Smooth muscle cell (in vitro differentiated cells): ENCODE measurements at regions not wholly inside any gene's neighbourhood (a gene's known extent, or its start where the extent isn't known, plus 50 kb on each side); places are given as distances from the start of the nearest gene placed in this dataset.
"Not testable (repeated sequence)": the region's sequence is repeated elsewhere in the genome, so short reads cannot be mapped to it uniquely, and the experiment has no call there.

Experiments used
- DNase-seq: peaks from one replicate; lab custom pipeline; 2025; ENCODE audit not compliant: unreplicated experiment; lab: John Stamatoyannopoulos, UW
- H2AFZ ChIP-seq: fragments of 200-600 bp; sonication (generic); 2 replicates; pipeline ENCODE4 v1.6.0; 2016; ENCODE audit warnings: antibody characterized with exemption, low read depth, mild to moderate bottlenecking
- H3F3A ChIP-seq: fragments of 200-600 bp; sonication (generic); 2 replicates; pipeline ENCODE4 v1.6.0; 2017; ENCODE audit warnings: antibody characterized with exemption, low read depth
- H3K27ac ChIP-seq: fragments of 200-600 bp; sonication (generic); 2 replicates; pipeline ENCODE4 v1.5.1; 2016; ENCODE audit warnings: low read depth, mild to moderate bottlenecking
- H3K27me3 ChIP-seq: fragments of 200-600 bp; sonication (generic); 2 replicates; pipeline ENCODE4 v1.6.1; 2016; ENCODE audit warnings: low read depth, mild to moderate bottlenecking
- H3K36me3 ChIP-seq: fragments of 200-600 bp; sonication (generic); 2 replicates; pipeline ENCODE4 v1.5.1; 2016; ENCODE audit warnings: low read depth
- H3K4me1 ChIP-seq: fragments of 200-600 bp; sonication (generic); 2 replicates; pipeline ENCODE4 v1.5.1; 2016; ENCODE audit warnings: low read depth
- H3K4me2 ChIP-seq: fragments of 200-600 bp; sonication (generic); 2 replicates; pipeline ENCODE4 v1.6.0; 2016; ENCODE audit warnings: mild to moderate bottlenecking
- H3K4me3 ChIP-seq: fragments of 200-600 bp; sonication (generic); 2 replicates; pipeline ENCODE4 v1.5.1; 2016; ENCODE audit warnings: mild to moderate bottlenecking
- H3K79me2 ChIP-seq: fragments of 200-600 bp; sonication (generic); 2 replicates; pipeline ENCODE4 v1.6.0; 2016; ENCODE audit warnings: low read depth, mild to moderate bottlenecking
- H3K9ac ChIP-seq: fragments of 200-600 bp; sonication (generic); 2 replicates; pipeline ENCODE4 v1.6.0; 2016; ENCODE audit warnings: low read depth
- H3K9me3 ChIP-seq: fragments of 200-600 bp; sonication (generic); replicated peaks from 2 replicates; pipeline ENCODE4 v1.5.1; 2016; ENCODE audit warnings: low read depth
- H4K20me1 ChIP-seq: fragments of 200-600 bp; sonication (generic); 2 replicates; pipeline ENCODE4 v1.6.0; 2016; ENCODE audit warnings: low read depth
- CTCF ChIP-seq: fragments of 200-600 bp; sonication (generic); IDR thresholded peaks from 2 replicates; pipeline ENCODE4 v1.5.1; 2017; ENCODE audit warnings: borderline replicate concordance, mild to moderate bottlenecking, antibody characterized with exemption; ENCODE audit not compliant: insufficient read depth, poor library complexity, severe bottlenecking
- WGBS: methylation state at CpG from one replicate; pipeline ENCODE4 v1.1.7; 2016; ENCODE audit warnings: low lambda C conversion rate; 5-methylcytosine and 5-hydroxymethylcytosine counted together

GRCh38 chr16:23005951-23006350, 143.3 kb downstream of the USP31 start:
- H3K27ac ChIP-seq = no peak overlapping the region
- H3K4me3 ChIP-seq = no peak overlapping the region
- no peaks in the 10 kb centered on the region for H3K27me3 ChIP-seq
- H3K9ac ChIP-seq = no peak overlapping the region
- no peaks in the 10 kb centered on the region for H3K36me3 ChIP-seq
- DNase-seq = no peak
- no peak overlapping the region for H3K4me2 ChIP-seq
- H2AFZ ChIP-seq = no peak overlapping the region
- H3F3A ChIP-seq = no peaks in the 10 kb centered on the region
- H3K9me3 ChIP-seq = no peaks in the 10 kb centered on the region
- WGBS = 84% methylated on average over 5 of the region's 5 CpGs
- TF ChIP-seq CTCF = no peak
- no peaks in the 10 kb centered on the region for H3K79me2 ChIP-seq
- no peaks in the 10 kb centered on the region for H4K20me1 ChIP-seq
- no peaks in the 10 kb centered on the region for H3K4me1 ChIP-seq

GRCh38 chr16:22989598-22989997, 159.7 kb downstream of the USP31 start:
- no peak overlapping the region for H3K4me2 ChIP-seq
- no peak overlapping the region for H3K9ac ChIP-seq
- no peaks in the 10 kb centered on the region for H3K4me1 ChIP-seq
- no peak overlapping the region for H3K4me3 ChIP-seq
- H4K20me1 ChIP-seq = no peaks in the 10 kb centered on the region
- H3K36me3 ChIP-seq = no peaks in the 10 kb centered on the region
- DNase-seq = no peak
- H2AFZ ChIP-seq = no peak overlapping the region
- no peaks in the 10 kb centered on the region for H3F3A ChIP-seq
- no peaks in the 10 kb centered on the region for H3K79me2 ChIP-seq
- WGBS = 72% methylated on average over 3 of the region's 3 CpGs
- no peaks in the 10 kb centered on the region for H3K9me3 ChIP-seq
- H3K27ac ChIP-seq = no peak overlapping the region
- no peaks in the 10 kb centered on the region for H3K27me3 ChIP-seq
- no peak for TF ChIP-seq CTCF

DNA sequence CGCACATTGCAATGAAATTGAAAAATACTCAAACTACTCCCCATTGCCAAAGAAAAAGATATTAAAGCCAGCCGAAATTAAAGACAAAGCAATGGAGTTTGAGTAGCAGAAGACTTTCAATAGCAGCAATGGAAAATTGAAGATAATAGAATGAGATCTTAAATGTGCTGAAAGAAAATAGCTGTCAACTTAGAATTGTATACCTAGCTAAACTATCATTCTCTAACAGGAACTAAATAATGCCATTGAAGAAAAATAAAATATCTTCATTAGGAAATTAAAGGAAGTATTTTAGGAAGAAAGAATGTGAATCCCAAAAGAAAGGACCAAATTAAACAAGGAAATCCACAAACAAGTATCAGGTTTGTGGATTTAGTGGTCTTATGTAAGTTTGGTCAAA, 165.6 kb downstream of the USP31 start:
- H3K4me2 ChIP-seq = no peak overlapping the region
- no peaks in the 10 kb centered on the region for H3K27me3 ChIP-seq
- WGBS = 92% methylated on average over 2 of the region's 2 CpGs
- DNase-seq = no peak
- no peaks in the 10 kb centered on the region for H3K79me2 ChIP-seq
- no peaks in the 10 kb centered on the region for H3F3A ChIP-seq
- H4K20me1 ChIP-seq = no peaks in the 10 kb centered on the region
- no peaks in the 10 kb centered on the region for H3K4me1 ChIP-seq
- no peaks in the 10 kb centered on the region for H3K9me3 ChIP-seq
- no peak overlapping the region for H3K9ac ChIP-seq
- no peak overlapping the region for H2AFZ ChIP-seq
- TF ChIP-seq CTCF = no peak
- no peak overlapping the region for H3K27ac ChIP-seq
- H3K4me3 ChIP-seq = no peak overlapping the region
- H3K36me3 ChIP-seq = no peaks in the 10 kb centered on the region

GRCh38 chr16:22980514-22980913, 166.6 kb downstream of the HS3ST2 start:
- WGBS = 85% methylated on average over 3 of the region's 3 CpGs

More at GRCh38 chr16:22980514-22980913, 166.6 kb downstream of the HS3ST2 start:
- not testable (repeated sequence) for DNase-seq, H3K79me2 ChIP-seq, H3K27ac ChIP-seq, H3K4me1 ChIP-seq, H3F3A ChIP-seq, H3K4me3 ChIP-seq, H2AFZ ChIP-seq, H3K36me3 ChIP-seq, H3K9ac ChIP-seq, H4K20me1 ChIP-seq, H3K4me2 ChIP-seq, H3K9me3 ChIP-seq, H3K27me3 ChIP-seq
